Left forelimb (tissue), 1 donor: ENCODE measurements at regions not wholly inside any gene's neighbourhood (a gene's known extent, or its start where the extent isn't known, plus 50 kb on each side); places are given as distances from the start of the nearest gene placed in this dataset.

Source experiments
- DNase-seq: peaks from one replicate; pipeline ENCODE4 v3.0.0-alpha.2; 2018; ENCODE audit warnings: low spot score

GRCh38 chr10:44030738-44031137, 354.2 kb downstream of the CXCL12 start:
- no peak for DNase-seq

GRCh38 chr10:44030132-44030531, 354.8 kb downstream of the CXCL12 start:
- DNase-seq: no peak

DNA sequence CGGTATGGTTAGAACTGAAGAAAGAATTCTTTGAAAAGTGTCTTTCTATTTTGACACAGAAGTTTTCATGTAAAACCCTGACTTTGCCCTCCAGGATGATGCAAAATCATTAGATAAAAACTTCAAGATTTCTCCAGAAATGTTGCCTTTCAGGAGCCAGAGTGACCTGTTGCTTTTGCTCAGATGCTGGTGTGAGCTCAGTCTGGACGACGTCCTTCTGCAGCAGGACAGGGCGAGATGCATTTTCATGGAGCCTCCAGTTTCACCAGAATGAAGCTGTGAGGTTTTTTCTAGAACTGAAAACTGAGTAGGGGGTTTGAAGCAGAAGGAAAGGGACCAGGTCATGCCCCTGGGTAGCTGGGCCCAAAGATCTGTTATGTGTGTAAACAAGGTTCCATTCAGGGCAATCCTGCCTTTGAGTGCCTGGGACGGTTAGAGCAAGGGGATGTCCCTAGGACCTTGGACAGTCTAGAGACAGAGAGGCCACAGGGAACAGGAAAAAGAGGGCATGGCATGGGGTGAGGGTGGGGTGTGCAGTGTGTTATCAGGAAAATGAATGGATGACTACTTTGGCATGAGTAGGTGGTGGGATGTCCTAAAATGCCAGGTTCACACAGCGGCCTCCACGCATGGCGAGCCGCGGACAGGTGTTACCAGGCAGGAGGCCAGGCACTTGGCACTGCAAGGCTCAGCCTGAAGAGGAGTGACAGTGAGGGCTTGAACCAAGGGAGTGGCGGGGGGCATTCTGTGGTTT, 356.3 kb downstream of the CXCL12 start:
- DNase-seq: no peak

GRCh38 chr10:44024356-44025116, 360.4 kb downstream of the CXCL12 start:
- no peak for DNase-seq

DNA sequence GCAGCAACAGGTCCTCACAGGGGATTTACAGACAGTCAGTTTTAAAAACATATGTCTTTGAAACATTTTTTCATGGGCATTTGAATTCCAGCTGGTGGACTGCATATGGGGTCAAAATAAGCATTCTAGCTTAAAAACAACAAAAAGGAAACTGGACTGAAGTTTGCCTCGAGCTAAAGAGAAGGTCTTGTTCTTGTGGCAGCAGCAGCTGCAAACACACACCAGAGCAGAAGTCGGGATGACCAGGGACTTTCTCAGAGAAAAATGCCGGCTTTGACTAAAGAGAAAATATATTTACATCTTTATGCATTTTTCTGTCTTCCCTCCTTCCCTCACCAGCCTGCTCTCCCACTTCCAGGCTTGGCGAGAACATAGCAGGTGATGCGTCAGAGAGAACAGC, 361.4 kb downstream of the CXCL12 start:
- no peak for DNase-seq

GRCh38 chr10:44022203-44022602, 362.7 kb downstream of the CXCL12 start:
- no peak for DNase-seq

- DNase-seq: no peak
These were observed 364.4 kb downstream of the CXCL12 start for GRCh38 chr10:44020322-44021111.

DNA sequence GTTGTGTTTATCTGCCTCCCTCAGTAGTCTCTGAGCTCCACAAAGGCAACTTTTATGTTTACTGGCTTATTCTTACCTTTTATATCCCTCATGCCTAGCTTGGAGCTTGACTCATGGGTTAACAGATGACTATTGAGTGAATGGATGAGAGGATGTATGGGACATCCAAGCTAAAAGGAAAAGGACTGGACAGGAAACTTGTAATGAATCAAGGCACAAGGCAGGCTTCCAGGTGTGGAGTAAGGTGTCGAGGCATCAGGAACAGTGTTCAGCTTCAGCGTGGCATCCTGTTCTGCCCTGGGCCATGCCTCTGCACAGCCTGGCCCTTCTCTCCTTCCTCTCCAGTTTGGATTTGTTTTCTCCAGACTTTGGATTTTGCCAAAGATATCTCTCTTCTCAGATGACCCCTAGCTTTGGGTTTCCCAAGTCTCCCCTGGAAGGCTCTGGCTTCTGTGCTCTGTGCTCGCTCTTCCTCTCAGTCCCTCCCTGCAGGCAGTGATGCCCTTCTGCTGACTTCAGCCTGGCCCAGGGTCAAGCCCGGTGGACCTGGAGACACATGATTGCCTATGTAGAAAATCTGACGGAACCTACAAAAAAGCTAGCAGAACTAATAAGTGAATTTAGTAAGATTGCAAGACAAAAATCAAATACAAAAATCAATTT, 367.3 kb downstream of the CXCL12 start:
- no peak for DNase-seq

GRCh38 chr10:44016589-44017482, 368.1 kb downstream of the CXCL12 start:
- DNase-seq: no peak

DNA sequence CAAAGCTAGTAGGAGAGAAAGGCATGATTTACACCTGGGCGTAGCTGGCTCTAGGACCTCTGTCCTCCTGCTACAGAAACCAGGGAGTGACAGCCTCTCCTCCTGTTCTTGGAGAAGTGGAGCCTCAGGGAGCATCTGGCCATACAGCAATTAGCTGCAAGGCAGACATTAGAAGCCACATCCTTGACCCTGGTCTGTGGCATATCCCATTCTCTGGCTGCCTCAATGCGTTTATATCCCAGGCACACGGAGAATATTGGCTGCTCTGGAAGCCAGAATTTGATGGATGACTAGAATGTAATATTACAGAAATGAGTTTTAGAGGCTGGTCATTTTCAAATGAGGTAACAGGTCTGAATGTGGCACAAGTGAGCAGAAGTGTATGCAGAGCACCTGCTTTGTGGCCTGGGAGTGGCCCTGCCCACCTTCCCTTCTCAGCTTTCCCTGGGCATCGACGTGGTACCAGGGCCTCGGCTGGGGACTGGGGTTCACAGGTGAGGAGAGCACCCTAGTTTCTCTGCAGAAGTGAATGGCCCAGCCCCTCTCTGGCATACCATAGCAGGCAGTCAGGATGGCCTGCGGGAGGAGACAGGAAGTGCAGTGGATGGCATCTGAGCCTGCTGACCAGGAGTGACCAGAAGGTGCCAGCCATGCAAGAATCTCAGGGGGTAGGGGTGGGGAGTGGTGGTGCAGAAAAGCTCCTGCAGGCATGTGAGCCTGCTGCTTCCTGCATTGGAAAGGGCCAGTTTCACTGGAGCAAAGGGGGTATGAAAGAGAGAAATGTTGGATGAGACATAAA, 367.2 kb upstream of the ZNF32 start:
- DNase-seq: no peak

- DNase-seq: no peak
These were observed 366.1 kb upstream of the ZNF32 start for GRCh38 chr10:44014644-44015250.

DNA sequence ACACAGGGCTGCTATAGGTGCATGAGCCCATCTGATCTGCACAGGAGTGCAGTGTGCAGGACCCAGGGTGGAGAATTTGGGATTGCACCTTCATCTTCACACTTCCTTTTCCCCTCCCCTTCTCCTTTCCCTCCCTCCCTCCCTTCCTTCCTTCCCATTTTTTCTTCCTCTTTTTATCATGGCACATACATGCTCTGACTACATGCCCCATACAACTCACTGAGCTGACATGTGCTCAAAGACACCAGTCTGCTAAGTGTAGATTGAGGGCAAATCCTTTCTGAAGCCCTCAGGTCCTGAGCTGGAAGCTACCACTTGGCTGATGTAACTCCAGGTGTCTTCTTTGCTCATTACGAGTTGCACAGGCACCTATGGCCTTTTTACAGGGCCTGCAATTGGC, 365.3 kb upstream of the ZNF32 start:
- DNase-seq: no peak

DNA sequence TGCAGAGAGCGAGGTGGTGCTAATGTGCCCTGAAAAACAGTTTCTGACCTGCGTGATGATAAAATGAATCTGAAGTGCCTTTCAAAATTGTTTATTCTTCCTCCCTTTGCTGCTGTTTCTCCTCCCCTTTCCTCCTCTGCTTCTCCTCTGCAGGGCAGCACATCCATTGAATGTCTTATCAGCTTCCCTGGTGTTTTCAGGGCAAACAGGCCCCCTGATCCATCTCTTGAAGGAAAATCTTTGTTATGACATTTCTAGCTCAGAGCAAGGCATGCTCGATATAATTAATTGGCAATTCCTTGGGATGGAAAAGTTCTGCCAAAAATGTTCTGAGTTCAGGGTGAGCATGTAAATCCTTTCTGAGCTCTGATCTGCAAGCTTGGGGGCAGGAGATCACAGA, 364.2 kb upstream of the ZNF32 start:
- DNase-seq: no peak

DNA sequence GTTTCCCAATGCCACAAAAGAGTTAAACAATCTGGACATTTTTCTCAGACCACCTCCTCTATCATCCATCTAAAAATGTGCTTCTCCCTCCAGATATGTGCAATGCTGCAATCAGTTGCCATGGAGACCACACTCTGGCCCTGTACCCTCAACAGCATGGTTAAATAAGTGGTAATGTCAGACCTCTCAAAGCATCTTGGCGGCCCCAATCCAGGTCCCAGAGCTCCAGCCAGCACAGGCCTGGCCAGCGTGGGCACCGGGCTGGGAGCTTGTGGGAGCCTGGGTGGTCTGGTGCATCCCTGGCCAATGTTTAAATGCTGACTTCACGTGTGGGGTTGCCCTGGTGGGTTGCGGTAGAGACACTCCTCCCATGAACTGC, 362.9 kb upstream of the ZNF32 start:
- no peak for DNase-seq

DNA sequence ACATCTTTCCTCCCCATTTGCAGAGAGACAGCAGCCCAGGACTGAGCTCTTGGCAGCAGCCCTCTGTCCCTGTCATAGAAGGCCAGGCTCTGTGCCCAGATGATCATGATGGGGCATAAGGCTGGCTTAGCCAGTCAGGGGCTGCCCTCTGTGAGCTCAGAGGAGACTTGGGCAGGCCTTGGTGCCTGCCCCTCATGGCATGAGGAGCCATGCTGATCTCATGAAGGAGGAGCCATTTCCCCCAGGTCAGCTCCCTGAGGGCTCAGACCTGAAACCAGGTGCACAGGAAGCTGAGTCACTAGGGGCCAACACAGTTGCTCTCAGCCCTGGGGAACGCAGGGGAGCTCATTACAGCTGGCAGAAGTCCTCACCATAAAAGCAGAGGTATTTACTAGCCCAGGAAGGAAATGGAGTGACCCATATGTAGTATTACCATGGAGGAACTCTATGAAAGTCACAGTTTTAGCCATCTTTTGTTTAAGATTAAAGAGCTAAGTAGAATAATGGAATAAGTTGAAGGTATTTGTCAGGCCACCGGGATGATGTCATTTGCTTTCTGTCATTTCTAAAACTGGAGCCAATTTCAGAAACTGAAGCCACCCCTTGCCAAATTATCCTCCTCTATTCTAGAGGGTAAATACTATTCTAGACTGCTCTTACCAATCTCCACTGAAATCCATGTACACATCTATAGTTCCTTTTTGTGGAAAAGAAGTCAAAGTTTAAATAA, 362.4 kb upstream of the ZNF32 start:
- no peak for DNase-seq

DNA sequence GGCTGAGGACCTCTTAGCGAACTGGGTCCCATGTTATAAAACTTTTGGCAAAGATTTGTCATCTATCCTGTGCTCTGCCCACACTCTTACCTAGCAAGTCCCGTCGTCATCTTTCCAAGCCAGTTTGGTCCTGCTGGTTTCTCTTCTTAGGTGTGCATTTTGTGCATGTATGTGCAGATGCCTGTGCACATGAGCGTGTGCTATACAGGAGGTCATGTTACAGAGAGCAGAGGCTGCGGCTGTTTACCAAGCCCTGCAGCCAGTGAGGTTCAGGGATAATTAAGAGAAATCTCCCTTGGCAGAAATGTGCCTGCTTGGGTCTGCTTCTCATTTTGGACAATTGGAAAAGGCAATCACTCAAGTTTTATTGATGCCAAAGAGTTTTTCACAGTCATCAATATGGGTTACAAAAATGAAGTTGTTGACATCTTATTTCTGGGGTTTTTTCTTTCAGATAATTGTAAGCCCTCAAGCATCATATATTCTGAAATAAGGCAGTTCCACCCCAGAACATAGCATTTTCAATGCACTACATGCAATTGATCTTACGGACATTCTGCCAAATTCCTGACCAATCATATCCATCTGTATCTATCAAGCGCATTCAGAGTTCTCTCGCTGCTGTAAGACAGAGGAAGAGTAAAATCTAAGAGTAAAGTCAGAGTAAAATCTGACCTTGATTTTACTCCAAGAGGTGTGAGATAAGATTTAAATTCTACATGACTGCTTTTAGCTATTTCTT, 361.4 kb upstream of the ZNF32 start:
- DNase-seq: no peak

DNA sequence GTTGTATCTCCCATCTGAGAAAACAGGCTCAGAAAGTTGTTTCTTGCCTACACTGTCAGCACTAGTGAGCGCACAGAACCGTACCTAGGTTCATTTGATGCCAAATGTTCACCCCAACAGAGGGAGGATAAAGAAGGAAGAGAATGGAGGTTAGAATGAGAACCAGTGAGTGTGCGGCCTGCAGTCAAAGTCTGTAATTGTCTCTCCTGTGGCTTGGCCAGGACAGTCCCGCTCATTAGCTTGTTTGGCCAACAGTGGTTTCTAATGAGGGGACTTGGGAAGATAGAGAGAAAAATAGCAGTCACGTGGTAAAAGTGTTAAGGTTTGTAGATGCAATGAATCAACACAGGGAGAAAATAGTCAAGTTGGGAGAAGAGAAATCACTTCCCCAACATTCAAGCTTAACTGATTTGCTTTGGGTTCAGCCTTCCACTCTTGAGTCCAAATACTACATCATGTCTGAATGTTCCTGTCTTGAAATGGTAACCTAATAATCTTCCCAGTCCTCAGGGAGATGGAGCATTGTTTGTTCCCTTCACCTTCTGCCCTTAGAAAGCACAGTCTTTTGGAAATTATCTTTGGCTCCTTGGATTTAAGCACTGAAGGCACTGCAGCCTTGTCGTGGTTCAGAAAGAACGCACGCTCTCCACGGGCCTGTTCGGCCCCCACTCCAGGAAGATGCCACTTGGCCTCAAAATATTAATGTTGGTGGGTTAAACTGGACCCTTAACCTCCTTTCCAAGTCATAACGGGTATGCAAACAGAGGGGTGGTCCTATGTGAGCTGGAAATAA, 360.4 kb upstream of the ZNF32 start:
- no peak for DNase-seq
